B cell (primary cell): ENCODE measurements at regions not wholly inside any gene's neighbourhood (a gene's known extent, or its start where the extent isn't known, plus 50 kb on each side); places are given as distances from the start of the nearest gene placed in this dataset.

Source experiments
- ATAC-seq: fragments of 200-7000 bp; cut with Tn5 transposase; one replicate; pipeline ENCODE4 v1.10.0; 2021; ENCODE audit warnings: low read depth, mild to moderate bottlenecking, moderate number of reproducible peaks, moderate library complexity
- CTCF ChIA-PET: fragments of 350-600 bp; sonication (Branson Sonifier 250); formaldehyde crosslinking; loops from one replicate; lab custom pipeline; 2021; ENCODE audit warnings: antibody characterized with exemption, inconsistent platforms; lab: Charles Lee
- POLR2A ChIA-PET: fragments of 350-600 bp; sonication (Branson Sonifier 250); formaldehyde crosslinking; loops from one replicate; lab custom pipeline; 2021; ENCODE audit warnings: antibody characterized with exemption; lab: Charles Lee
- DNase-seq: peaks from one replicate; pipeline ENCODE4 v3.0.0; 2013
- H2AFZ ChIP-seq: 2 replicates; pipeline ENCODE4 v1.6.1; 2012; ENCODE audit warnings: mild to moderate bottlenecking, low read depth, low read length; ENCODE audit not compliant: insufficient read depth, poor library complexity, severe bottlenecking
- H3K27ac ChIP-seq, 2 donors: 1 replicate in 1 of 2; 2 replicates in 1 of 2; pipeline ENCODE4 v1.5.1; 2012 to 2013; ENCODE audit warnings: low read length in 2 of 2, mild to moderate bottlenecking in 2 of 2, moderate library complexity in 1 of 2
- H3K27me3 ChIP-seq, 4 experiments: fragments of 200-600 bp in 1 of 4; sonication (generic) in 1 of 4; replicated peaks in 1 of 4; 1 replicate in 2 of 4; 2 replicates in 2 of 4; pipeline versions ENCODE4 v1.6.1 to v1.7.0; 2013 to 2016; ENCODE audit warnings: low read length in 3 of 4, mild to moderate bottlenecking in 2 of 4, mixed read lengths in 1 of 4, moderate library complexity in 1 of 4; ENCODE audit not compliant: insufficient read depth in 4 of 4, control insufficient read depth in 3 of 4; ENCODE audit errors: control extremely low read depth in 1 of 4
- H3K36me3 ChIP-seq, 2 experiments: replicated peaks in 1 of 2; 1 replicate in 1 of 2; 2 replicates in 1 of 2; pipeline versions ENCODE4 v1.6.1 to v1.7.1; 2013; ENCODE audit warnings: low read length in 1 of 2; ENCODE audit not compliant: insufficient read depth in 2 of 2, control insufficient read depth in 1 of 2; ENCODE audit errors: control extremely low read depth in 1 of 2, extremely low read depth in 1 of 2
- H3K4me1 ChIP-seq, 2 donors: fragments of 200-600 bp in 1 of 2; sonication (generic) in 1 of 2; 1 replicate in 1 of 2; 2 replicates in 1 of 2; pipeline versions ENCODE4 v1.5.1 to v1.6.1; 2013 to 2017; ENCODE audit warnings: low read length in 2 of 2; ENCODE audit not compliant: control insufficient read depth in 2 of 2, insufficient read depth in 2 of 2
- H3K4me2 ChIP-seq: replicated peaks from 2 replicates; pipeline ENCODE3; 2012; ENCODE audit warnings: mild to moderate bottlenecking, low read depth, low read length; ENCODE audit not compliant: poor library complexity, severe bottlenecking
- H3K4me3 ChIP-seq, 5 experiments: fragments of 200-600 bp in 1 of 5; sonication (generic) in 1 of 5; 1 replicate in 3 of 5; 2 replicates in 2 of 5; pipeline versions ENCODE4 v1.5.1 to v1.7.0; 2011 to 2016; ENCODE audit warnings: low read length in 4 of 5, mild to moderate bottlenecking in 4 of 5, low read depth in 2 of 5, control low read depth in 1 of 5, moderate library complexity in 1 of 5; ENCODE audit not compliant: insufficient read depth in 1 of 5; ENCODE audit errors: control extremely low read depth in 1 of 5, extremely low read depth in 1 of 5
- H3K79me2 ChIP-seq: fragments of 200-600 bp; sonication (generic); one replicate; pipeline ENCODE4 v1.6.0; 2016; ENCODE audit warnings: low read length; ENCODE audit not compliant: control insufficient read depth, insufficient read depth
- H3K9ac ChIP-seq: fragments of 200-600 bp; sonication (generic); 2 replicates; pipeline ENCODE4 v1.6.1; 2017; ENCODE audit warnings: mild to moderate bottlenecking, low read length, moderate library complexity
- H3K9me3 ChIP-seq, 3 donors: one replicate each; pipeline versions ENCODE4 v1.6.1 to v1.7.1; 2013; ENCODE audit warnings: low read length in 2 of 3; ENCODE audit not compliant: control insufficient read depth in 2 of 3, insufficient read depth in 1 of 3; ENCODE audit errors: control extremely low read depth in 1 of 3
- H4K20me1 ChIP-seq: 2 replicates; pipeline ENCODE4 v1.6.0; 2012; ENCODE audit warnings: mild to moderate bottlenecking, low read length; ENCODE audit not compliant: insufficient read depth, control insufficient read depth, poor library complexity, severe bottlenecking
- H3K27ac Mint-ChIP-seq: one replicate; pipeline ENCODE4 v1.8.0; 2021; ENCODE audit warnings: mixed read lengths
- H3K27me3 Mint-ChIP-seq: one replicate; pipeline ENCODE4 v1.8.0; 2021; ENCODE audit warnings: mixed read lengths
- H3K4me1 Mint-ChIP-seq: one replicate; pipeline ENCODE4 v1.8.0; 2021; ENCODE audit warnings: mixed read lengths
- H3K4me3 Mint-ChIP-seq: one replicate; pipeline ENCODE4 v1.8.0; 2021; ENCODE audit warnings: mixed read lengths
- H3K9me3 Mint-ChIP-seq: one replicate; pipeline ENCODE4 v1.8.0; 2022; ENCODE audit warnings: mixed read lengths; ENCODE audit not compliant: insufficient read depth
- CTCF ChIP-seq: fragments of 200-600 bp; IDR thresholded peaks from one replicate; pipeline ENCODE4 v1.8.0; 2022; ENCODE audit warnings: antibody characterized with exemption, mild to moderate bottlenecking
- EZH2 ChIP-seq: IDR thresholded peaks from 2 replicates; pipeline ENCODE4 v1.6.1; 2012; ENCODE audit warnings: borderline replicate concordance, low read depth, mild to moderate bottlenecking, moderate library complexity, low read length; ENCODE audit not compliant: insufficient read depth, poor library complexity, severe bottlenecking
- WGBS: methylation state at CpG from one replicate; pipeline ENCODE4 v1.1.5; 2013; ENCODE audit warnings: missing lambda C conversion rate; ENCODE audit not compliant: insufficient coverage; 5-methylcytosine and 5-hydroxymethylcytosine counted together
- intact Hi-C: fragments of 100-400 bp; cut with micrococcal nuclease; formaldehyde crosslinking; loops from one replicate; pipeline ENCODE4 v1.10.0; 2022

GRCh38 chr1:199687321-199687720 lies 340.2 kb upstream of the NR5A2 start:
- Histone ChIP-seq H3K27ac (no peak overlapping the region), H3K4me1 (peaks cover 0 to 2% of the 10 kb centered on the region in 2 donors), H3K9ac (no peak overlapping the region), H3K4me3 (no peak overlapping the region), H3K27me3 (peaks cover 0 to 11% (median 7%) of the 10 kb centered on the region in 4 experiments), H2AFZ (no peak overlapping the region), H3K9me3 (no peaks in the 10 kb centered on the region), H3K4me2 (no peak overlapping the region), H3K79me2 (no peaks in the 10 kb centered on the region), H3K36me3 (no peaks in the 10 kb centered on the region), H4K20me1 (no peaks in the 10 kb centered on the region)
- ATAC-seq (no peak), DNase-seq (no peak)
- 84% methylated on average over 4 of the region's 4 CpGs for WGBS
- intact Hi-C loops: loop anchor here (10.0 kb wide), 2 partner anchors 447 to 1117 kb away; no protein-coding TSS in a partner anchor
- Mint-ChIP-seq H3K4me1 (peaks cover 3% of the 10 kb centered on the region), H3K9me3 (no peaks in the 10 kb centered on the region), H3K27ac (no peak overlapping the region), H3K4me3 (no peak overlapping the region), H3K27me3 (peaks cover 31% of the 10 kb centered on the region)
- ChIA-PET CTCF (interaction anchor here (0.9 to 7.3 kb wide), 3 partner anchors 586 to 823 kb away, joined by 3 to 163 read pairs (median 105); no protein-coding TSS in a partner anchor), POLR2A (no interaction called here)
- TF ChIP-seq EZH2 (no peak), CTCF (no peak)

- Histone ChIP-seq H3K27me3 (peaks cover 0 to 12% (median 8%) of the 10 kb centered on the region in 4 experiments), H3K4me3 (no peak overlapping the region), H3K36me3 (no peaks in the 10 kb centered on the region), H3K4me1 (peaks cover 0 to 2% of the 10 kb centered on the region in 2 donors), H3K79me2 (no peaks in the 10 kb centered on the region), H2AFZ (no peak overlapping the region), H4K20me1 (no peaks in the 10 kb centered on the region), H3K4me2 (no peak overlapping the region), H3K27ac (no peak overlapping the region), H3K9me3 (no peaks in the 10 kb centered on the region), H3K9ac (no peak overlapping the region)
- peaks cover 3% of the 10 kb centered on the region for H3K4me1 Mint-ChIP-seq
- H3K27ac Mint-ChIP-seq: no peak overlapping the region
- ChIA-PET POLR2A (no interaction called here), CTCF (interaction anchor here (0.7 to 7.3 kb wide), 4 partner anchors 10 to 822 kb away, joined by 3 to 163 read pairs (median 54); no protein-coding TSS in a partner anchor)
- no peak for ATAC-seq
- no peak for DNase-seq
- intact Hi-C loops: loop anchor here (10.0 kb wide), 2 partner anchors 447 to 1117 kb away; no protein-coding TSS in a partner anchor
- TF ChIP-seq CTCF: no peak
- TF ChIP-seq EZH2: no peak
- 100% methylated on average over 1 of the region's 3 CpGs for WGBS
- H3K27me3 Mint-ChIP-seq: peaks cover 39% of the 10 kb centered on the region
- H3K9me3 Mint-ChIP-seq: no peaks in the 10 kb centered on the region
- H3K4me3 Mint-ChIP-seq: no peak overlapping the region
Observed at GRCh38 chr1:199688133-199688676, 339.3 kb upstream of the NR5A2 start.
